GM21529 (cell line): ENCODE measurements at regions not wholly inside any gene's neighbourhood (a gene's known extent, or its start where the extent isn't known, plus 50 kb on each side); places are given as distances from the start of the nearest gene placed in this dataset.

Source experiments
- ATAC-seq: cut with Tn5 transposase; IDR thresholded peaks from one replicate; pipeline ENCODE4 v1.9.1; 2021; ENCODE audit not compliant: unreplicated experiment

DNA sequence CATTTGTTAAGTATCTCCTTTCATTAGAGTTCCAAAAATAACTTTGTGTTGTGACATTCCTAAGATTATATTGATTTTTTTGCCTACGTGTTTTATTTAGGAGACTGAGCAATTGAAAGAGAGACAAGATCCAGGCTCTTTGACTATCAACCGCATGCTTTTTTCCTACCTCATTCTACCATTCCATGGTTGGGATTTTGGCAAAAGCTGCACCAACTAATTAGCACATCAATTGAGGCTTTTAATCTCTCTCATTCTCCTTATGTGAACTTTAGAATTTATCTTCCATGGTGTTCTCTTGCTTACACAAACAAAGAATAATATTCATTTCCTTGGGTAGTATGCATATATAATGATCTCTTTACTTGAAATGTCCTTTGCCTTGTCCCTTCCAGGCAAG is 338.7 kb upstream of the SMC2 start:
- ATAC-seq: no peak

DNA sequence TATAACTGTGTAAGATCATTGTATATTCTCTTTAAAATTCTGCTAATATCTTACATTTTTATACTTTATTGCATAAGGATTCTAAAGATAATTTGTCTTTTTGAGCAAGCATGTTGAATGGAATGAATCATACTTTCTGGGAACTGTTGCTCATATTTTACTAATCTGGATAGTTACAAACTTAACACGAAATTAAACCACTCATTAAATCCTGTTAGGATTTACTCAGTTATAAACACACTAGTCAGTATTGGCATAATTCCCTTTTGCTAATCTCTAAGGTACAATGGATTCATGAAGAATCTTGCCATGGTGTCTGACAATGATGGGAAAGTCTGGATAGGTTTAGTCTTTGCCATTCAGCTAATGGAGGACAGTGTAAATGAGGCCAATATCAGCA is 338.1 kb upstream of the SMC2 start:
- no peak for ATAC-seq

DNA sequence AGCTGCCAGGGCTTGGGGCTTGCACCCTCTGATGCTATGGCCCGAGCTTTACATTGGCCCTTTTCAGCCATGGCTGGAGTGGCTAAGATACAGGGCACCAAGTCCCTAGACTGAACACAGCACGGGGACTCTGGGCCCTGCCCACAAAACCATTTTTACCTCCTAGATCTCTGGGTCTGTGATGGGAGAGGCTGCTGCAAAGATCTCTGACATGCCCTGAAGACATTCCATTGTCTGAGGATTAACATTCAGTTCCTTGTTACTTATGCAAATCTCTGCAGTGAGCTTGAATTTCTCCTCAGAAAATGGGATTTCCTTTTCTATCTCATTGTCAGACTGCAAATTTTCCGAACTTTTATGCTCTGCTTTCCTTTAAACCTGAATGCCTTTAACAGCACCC is 337.0 kb upstream of the SMC2 start:
- no peak for ATAC-seq

DNA sequence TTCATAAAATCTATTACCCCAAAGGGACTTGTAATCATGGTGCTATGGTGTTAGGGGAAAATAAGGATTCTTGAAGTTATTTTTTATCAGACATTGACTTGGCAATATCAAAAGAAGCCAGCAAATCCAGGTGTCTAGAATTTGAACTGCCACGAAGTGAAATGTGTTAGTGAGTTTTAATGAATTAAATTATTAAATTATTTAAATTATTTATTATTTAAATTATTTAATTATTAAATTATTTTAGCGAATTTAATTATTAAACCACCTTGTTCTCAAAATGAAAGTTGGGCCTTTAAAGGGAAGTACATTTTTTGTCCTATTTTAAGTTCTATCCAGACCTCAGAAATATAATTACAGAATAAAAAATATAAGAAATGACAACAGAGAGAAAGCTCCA is 332.6 kb upstream of the SMC2 start:
- no peak for ATAC-seq

DNA sequence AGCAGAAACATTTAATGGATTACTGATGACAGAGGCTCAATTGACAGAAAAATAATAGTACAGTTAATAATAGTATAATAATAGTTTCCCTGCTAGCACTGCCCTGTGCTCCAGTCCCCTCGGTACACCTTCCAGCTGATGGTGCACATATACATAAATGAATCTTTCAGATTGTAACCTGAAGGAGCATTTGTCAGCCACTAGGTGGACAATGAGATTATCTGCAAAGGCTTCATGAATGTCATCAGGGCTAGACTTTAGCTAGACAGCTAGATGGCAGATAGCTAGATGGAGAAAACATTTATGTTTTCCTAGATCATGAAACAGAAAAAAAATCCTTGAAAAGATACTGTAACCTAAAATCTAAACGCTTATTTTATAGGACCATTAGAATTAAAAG is 304.4 kb upstream of the SMC2 start:
- ATAC-seq: peak; percentile 97

DNA sequence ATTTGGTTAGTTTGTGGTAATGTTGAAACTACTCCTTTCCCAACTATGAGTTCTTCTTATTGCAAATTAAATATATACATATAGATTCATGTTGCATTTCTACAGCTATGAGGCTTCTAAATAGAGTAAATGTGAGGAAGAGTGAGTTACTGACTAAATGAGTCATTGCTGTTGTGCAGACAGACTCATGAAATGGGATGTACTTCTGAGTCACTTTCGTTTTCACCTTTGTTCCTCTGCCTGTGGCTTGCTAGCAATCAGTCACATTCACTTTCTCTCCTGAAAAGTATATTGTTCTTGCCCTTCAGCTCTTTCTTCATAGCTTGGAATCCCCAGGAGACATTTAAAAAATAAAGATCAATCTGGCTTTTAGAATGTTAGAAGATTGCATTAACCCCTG is 295.5 kb upstream of the SMC2 start:
- ATAC-seq: peak; percentile 100

DNA sequence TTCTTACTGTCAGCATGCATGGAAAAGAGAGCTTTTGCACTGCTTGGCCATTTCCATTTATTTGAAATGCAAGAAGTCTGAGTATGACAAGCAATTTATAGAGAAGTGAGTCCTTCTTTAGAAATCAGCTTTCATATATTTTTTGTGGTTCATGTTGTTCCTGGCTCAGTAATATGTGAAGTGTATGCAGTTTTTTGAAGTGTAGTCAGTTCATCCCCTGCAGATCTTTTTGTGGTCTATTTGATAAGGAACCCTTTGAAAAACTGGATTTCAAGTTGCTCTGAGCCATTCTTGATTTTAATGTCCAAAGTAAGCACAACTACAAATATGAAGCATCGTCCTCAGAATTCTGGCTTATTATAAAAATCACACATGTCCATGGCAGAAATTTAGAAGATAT is 294.1 kb upstream of the SMC2 start:
- ATAC-seq: no peak

DNA sequence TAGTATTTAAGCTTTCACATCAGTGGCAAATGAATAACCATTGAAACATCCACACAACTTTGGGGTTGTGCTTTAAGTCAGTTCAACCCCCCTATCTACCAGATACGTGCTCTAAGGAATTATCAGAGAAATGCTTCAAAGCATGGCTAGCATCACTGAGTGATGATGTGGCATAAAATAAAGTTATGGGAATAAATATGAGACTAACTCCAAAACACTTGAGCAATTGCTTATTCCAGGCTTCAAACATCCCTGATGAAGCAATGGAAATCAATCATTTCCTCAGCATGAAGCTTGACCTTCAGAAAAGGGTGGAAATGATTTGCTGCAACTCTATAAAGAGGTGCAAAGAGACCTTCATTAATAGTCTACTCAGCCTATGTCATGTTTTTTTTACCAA is 292.0 kb upstream of the SMC2 start:
- ATAC-seq: no peak

DNA sequence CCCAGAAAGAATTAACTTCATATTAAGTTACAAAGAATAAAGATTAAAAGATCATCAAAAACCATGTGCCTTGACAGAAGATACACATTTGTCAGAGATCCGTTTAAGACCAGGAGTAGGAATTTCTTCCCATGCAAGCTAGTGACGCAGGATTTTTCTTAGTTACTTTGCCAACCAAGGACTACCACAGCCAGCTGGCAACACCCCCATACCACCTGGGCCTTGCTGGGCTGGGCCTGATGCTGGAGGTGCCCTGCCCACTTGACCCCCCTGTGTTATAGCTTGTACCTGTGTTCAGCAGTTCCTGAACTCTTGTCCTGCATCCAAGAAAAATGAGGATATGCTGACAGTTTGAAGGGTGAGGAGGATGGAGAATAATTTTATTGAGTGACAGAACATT is 290.9 kb upstream of the SMC2 start:
- ATAC-seq: no peak

DNA sequence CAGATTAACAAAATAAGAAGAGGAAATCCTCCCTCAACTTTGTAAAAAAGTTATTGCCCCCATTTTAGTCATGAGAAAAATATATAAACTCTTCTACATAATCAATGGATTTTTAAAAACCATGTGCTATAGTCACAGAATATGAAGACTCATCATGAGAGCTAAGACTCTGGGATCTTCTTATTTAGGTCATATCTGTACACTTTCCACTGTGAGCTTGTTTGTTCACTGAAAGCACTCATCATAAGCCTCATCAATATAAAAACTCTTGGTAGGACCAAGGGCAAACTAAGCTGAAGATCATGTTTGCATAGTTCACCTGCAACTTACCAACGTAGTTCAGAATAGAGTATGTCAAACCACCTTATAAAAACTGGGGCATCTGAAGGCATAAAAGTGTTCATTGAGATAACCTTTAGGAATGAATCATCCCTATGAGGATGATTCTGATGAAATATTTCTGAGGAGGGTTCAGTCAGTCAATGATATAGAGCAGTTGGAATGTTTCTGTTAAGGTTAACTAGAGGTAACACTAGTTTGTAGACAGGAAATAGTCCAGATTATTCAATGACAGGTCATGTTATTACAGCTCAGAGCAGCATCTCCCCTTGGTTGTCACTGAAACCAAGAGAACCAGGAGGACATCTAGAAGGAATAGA is 289.9 kb upstream of the SMC2 start:
- no peak for ATAC-seq

DNA sequence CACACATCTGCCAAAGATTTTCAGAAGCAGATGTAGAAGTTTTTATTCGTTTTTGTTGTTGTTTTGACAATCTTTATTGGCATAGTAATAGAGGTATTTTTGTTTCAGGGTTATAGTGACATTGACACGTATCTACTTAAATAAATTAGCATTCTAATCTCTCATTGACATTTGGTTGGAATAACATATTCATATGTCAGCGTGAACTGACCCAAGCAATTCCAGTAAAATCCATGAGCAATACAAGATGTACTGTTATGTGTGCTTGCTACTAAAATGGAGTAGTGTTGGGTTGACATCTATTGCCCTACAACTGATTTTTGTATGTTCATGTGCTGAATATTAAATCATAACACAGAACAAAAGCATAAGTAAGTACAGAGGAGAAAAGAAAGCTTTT is 284.4 kb upstream of the SMC2 start:
- no peak for ATAC-seq

DNA sequence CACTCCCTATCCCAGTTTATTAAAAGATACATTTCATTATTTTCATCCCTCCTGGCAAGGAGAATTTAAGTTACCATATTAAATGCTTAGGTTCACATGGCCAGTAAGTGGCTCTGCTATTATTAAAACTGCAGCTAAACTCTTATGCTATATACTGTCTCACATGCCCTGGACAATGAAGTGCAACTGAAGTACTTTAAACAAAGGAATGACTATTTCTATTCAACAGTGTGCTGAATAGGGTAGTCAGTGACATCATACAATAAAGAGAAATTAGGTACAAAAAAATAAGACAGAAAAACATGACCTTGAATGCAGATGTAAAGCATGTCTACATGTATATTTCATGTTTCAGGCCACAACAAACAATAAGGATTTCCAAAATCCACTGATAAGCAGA is 282.6 kb upstream of the SMC2 start:
- ATAC-seq: no peak

DNA sequence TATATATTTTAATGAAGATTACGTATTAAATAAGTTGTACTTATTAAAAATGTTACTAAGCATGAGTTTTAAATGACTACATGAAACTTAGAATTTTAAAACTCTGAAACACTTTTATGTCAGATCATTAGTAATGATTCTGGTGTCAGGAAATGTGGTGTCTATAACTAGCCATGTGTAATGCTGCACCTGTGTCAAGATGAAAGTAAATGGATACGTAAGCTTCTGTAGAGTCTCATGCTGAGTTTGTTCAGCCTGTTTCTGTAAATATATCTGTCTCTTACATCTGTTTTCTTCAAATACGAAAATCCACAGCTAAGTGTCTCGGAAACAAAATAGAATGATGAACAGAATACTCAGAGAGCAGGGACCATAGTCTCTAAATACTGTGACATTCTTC is 278.0 kb upstream of the SMC2 start:
- no peak for ATAC-seq

DNA sequence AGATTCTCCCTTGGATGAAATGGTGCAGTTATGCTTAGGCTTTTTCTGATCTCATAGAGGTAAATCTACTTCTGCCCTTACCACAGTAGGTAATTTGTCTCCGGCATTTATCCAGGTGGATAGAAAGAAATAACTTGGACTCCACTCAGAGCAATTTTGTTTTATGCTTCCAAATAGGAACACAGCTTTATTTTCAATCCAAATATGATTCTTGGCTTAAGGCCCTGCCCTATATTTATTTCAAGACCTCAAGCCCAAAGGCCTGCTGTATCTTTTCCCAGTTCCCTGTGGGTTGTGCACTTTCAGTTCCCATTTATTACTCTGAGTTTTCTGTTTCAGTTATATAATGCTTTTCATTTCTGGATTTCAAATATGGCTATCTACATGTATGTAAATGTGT is 274.2 kb upstream of the SMC2 start:
- no peak for ATAC-seq

DNA sequence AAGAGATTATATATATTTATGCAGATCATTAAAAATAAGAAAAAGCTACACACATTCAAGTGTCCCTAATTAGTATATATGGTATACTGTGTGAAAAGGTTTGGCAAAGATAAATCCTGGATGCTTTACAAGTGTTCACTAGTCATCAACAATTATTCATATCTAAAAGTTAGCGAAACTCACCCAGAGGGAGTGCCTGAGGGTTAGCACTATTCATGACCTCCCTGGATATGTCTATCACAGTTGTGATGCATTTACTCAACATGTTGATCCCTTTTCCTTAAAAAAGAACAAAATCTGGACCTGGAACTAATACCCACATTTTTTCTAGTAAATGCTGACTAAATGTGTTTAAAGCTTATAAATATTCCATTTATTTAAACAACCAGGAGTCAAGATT is 273.0 kb upstream of the SMC2 start:
- no peak for ATAC-seq

DNA sequence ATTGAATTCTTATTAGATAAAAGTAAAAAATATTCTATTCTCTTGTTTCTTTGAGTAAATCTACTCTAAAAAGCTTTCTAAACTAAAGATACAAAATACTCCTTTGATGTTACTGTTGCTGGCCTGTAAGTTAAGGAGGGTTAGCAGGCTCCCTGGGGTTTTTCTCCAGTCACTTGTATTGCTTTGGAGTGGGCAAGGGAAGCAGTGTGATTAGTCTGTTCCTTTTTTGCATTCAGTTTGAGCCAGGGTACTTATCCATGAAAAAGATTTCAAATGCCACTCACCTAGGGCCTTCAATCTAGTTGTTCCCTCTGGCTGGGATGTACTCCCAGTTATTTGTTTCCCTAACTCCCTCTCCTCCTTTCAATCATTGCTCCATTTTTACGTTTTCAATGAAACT is 256.2 kb upstream of the SMC2 start:
- no peak for ATAC-seq

DNA sequence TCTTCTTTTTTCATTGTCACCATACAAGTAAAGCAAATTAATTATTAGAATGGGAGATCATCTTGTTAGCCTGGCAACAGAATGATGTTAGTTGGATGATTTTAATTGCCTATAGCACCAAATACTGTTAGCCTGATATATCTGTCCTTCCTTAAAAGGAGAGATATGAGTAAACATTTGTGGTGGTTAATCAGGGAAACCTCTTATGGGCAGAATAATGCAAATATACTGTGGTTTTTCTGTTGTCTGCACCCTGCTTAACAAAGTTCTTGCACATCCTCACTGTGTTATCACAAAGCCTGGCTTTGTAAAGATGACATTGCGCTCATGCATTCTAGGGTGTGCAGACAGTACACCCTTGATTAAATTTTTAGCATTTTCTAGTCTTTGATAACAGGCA is 254.9 kb upstream of the SMC2 start:
- ATAC-seq: no peak

DNA sequence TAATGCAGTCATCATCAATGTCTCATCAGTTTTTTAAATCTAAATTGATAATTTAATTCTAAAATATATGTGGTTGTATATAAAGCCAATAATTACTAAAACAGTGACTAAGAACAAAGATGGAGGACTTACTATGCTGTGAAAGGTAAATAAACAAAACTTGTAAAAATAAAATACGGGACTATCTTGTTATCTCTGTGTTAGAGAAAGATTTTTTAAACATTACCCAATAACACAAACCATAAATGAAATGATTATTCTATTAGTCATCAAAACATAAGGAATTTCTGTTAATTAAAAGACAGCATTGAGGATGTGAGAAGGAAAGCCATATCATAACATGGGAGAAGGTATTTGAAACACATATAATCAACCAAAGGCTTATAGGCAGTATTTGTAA is 226.2 kb upstream of the SMC2 start:
- ATAC-seq: no peak

DNA sequence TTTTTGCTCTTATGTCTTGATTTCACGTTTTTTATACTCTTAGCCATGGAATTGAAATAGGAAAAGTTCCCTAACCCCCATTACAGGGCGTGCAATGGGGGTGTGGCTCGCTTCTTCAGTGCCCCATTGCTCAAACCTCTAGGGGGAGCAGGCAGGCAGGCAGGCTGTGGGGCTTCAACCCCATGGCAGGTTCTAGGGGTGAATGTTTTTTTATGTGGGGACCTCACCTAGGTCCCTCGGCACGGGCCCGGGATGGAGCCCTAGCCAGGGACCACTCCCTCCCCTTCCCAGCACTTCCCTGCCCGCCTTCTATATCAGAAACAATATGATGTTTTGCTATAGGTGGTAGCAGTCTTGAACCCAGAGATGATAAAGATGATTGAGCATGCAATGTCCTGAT is 221.3 kb upstream of the SMC2 start:
- no peak for ATAC-seq

DNA sequence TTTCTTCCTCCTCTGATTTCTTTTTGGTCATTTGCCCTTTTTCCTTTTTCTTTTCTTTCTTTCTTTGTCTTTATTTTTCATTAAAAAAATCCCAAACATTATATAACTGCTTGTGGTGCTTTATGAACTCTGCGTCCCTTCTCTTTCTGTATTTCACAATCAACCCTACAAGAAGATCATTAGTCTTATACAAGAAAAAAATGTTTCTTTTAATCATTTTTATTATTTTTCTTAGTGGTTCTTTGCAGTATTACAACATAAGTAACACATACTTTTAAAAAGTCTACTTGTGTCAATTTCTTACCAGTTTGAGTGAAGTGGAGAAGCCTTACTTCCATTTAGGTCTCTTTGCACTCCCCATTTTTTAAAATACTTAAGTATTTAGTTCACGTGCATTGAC is 212.7 kb upstream of the SMC2 start:
- ATAC-seq: no peak

DNA sequence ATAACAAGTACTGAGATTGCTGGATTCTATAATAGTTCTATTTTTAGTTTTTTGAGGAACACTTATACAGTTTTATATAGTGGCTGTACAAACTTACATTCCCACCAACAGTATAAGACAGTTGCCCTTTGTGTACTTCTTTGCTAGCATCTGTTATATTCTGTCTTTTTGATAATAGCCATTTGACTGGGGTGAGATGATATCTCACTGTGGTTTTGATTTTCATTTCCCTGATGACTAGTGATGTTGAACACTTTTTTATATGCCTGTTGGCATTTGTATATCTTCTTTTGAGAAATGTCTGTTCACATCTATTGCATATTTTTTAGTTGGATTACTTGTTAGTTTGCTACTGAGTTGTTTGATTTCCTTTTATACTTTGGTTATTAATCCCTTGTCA is 204.1 kb upstream of the SMC2 start:
- ATAC-seq: no peak

DNA sequence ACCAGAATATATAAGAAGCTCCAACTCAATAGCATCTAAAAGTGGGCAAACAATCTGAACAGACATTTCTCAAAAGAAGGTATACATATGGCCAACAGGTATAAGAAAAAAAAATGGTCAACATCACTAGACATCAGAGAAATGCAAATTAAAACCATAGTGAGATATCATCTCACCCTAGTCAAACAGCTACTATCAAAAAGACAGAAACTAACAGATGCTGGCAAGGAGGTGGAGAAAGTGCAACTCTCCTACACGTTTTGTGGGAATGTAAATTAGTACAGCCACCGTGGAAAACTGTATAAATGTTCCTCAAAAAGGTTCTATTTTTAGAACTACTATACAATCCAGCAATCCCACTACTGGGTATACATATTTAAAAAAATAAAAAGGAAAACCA is 199.9 kb upstream of the SMC2 start:
- no peak for ATAC-seq

DNA sequence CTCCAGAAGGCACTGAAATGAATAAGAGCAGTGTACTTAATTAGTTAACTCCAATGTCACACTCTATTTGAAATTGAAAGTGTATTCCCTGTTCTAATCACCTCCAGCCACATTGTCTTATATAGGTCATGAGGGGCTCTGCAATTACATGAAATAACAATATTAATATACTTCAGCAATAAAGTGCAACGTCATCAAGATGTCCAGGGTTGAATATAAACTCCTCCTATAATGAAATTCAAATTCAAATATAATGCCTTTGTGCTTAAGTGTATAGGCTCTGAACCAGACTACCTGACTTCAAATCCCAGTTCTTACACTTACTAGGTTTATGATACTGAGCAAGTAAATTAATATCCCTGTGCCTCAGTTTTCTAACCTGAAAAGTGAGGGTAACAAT is 195.6 kb upstream of the SMC2 start:
- no peak for ATAC-seq

DNA sequence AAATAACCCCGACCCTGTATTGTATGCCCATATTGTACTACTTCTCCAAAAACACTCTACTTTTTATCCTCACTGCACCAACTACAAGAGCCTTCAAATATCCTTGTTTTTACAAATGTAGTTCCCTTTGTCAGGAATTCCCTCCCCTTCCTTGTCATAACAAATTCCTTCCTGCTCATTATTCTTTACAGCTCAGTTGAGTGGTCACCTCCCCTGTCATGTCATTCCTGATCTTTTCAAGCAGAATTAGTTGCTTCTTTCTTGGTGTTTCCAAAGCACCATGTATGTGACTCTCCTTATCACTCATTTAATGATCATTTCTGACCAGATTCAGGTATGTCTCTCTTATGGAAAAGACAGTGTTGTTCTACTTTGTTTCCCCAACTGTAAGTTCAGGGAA is 194.2 kb upstream of the SMC2 start:
- ATAC-seq: no peak
